AG09309 (cell line): ENCODE measurements at regions not wholly inside any gene's neighbourhood (a gene's known extent, or its start where the extent isn't known, plus 50 kb on each side); places are given as distances from the start of the nearest gene placed in this dataset.
A peak's percentile ranks its signal among the peaks of the same experiment; 100 is the strongest.

ENCODE experiments used
- DNase-seq: peaks from one replicate; pipeline ENCODE4 v3.0.0-alpha.2; 2010; ENCODE audit warnings: low read depth
- H3K4me3 ChIP-seq: 2 replicates; pipeline ENCODE4 v1.5.1; 2011; ENCODE audit warnings: mild to moderate bottlenecking, low read depth, low read length, moderate library complexity; ENCODE audit not compliant: control insufficient read depth
- TF ChIP-seq, protein P1 (sequence below): IDR thresholded peaks from 2 replicates; pipeline ENCODE4 v1.5.1; 2011; ENCODE audit warnings: mild to moderate bottlenecking, low read depth, low read length, inconsistent platforms; ENCODE audit not compliant: insufficient read depth, control insufficient read depth; ENCODE audit errors: missing control alignments

DNA sequence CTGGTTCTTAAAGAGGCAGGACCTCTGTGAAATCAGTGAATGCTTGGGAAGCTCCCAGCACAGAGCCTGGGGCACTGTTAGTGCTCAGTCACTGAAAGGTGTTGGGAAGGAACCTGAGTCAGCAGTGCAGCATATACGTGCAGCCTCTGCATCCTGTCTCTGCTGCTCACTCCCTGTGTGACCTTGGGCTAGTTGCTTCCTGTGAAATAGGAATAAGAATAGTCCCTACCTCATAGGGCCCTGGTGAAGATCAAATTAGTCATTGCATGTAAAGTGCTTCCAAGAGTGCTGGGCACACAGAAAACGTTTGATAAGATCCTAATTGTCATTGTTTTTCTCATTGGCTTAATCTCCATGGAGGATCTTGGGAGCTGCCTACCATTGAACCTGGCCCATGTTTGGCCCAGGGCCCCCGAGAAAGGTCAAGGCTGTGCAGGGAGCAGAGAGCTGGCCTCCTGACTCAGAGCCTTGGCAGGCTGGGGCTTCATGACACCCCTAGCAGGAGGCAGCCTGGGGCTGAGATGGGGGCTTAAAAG lies 73.3 kb upstream of the COL13A1 start:
- TF ChIP-seq, protein P1, sequence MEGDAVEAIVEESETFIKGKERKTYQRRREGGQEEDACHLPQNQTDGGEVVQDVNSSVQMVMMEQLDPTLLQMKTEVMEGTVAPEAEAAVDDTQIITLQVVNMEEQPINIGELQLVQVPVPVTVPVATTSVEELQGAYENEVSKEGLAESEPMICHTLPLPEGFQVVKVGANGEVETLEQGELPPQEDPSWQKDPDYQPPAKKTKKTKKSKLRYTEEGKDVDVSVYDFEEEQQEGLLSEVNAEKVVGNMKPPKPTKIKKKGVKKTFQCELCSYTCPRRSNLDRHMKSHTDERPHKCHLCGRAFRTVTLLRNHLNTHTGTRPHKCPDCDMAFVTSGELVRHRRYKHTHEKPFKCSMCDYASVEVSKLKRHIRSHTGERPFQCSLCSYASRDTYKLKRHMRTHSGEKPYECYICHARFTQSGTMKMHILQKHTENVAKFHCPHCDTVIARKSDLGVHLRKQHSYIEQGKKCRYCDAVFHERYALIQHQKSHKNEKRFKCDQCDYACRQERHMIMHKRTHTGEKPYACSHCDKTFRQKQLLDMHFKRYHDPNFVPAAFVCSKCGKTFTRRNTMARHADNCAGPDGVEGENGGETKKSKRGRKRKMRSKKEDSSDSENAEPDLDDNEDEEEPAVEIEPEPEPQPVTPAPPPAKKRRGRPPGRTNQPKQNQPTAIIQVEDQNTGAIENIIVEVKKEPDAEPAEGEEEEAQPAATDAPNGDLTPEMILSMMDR, result no peak
- no peak for DNase-seq
- no peak overlapping the region for H3K4me3 ChIP-seq

GRCh38 chr10:69729326-69730048 lies 72.2 kb upstream of the COL13A1 start:
- no peak overlapping the region for H3K4me3 ChIP-seq
- TF ChIP-seq, protein P1, result no peak
- no peak for DNase-seq

GRCh38 chr10:69730251-69731156 lies 71.2 kb upstream of the COL13A1 start:
- no peak for DNase-seq

GRCh38 chr10:69731184-69731583 lies 70.5 kb upstream of the COL13A1 start:
- H3K4me3 ChIP-seq, result no peak overlapping the region
- DNase-seq, result no peak
- TF ChIP-seq, protein P1, result peak; percentile 10

More at GRCh38 chr10:69730251-69731156, 71.2 kb upstream of the COL13A1 start:
- TF ChIP-seq, protein P1, result no peak
- H3K4me3 ChIP-seq, result no peak overlapping the region

- no peak overlapping the region for H3K4me3 ChIP-seq
- TF ChIP-seq, protein P1, result no peak
- DNase-seq, result no peak
These were observed 70.0 kb upstream of the COL13A1 start for GRCh38 chr10:69731698-69732097.

DNA sequence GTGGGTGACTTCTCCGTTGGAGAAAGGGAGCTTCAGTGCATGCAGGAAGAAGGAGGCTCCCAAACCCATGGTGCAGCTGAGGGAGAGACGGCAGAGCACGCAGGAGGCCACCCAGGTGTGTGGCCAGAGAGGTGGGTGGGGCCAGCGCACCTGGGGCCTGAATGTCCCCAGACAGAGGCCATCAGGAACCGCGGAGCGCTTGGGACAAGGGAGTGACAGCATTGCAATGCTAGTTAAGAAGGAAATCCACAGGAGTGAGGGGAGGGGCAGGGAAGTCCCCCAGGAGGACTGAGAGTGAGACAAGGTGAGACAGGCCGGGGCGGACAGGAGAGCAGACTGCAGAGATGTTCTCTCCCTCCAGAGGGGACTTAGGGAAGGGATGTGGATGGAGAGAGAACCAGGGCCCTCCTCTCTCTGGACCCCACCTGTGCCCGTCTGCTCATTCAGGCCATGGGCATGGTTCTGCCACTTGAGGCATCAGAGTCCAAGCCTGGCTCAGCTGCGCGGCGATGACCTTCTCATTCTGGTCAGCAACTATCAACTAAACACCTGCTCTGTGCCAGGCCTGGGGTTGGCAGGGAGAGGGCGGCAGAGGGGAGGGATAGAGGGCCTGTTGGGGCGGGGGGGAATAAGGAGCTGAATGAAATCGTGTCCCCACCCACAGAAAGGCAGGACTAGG lies 69.4 kb upstream of the COL13A1 start:
- DNase-seq, result no peak
- TF ChIP-seq, protein P1, result no peak
- no peak overlapping the region for H3K4me3 ChIP-seq
